ENCODE measurements at regions not wholly inside any gene's neighbourhood (a gene's known extent, or its start where the extent isn't known, plus 50 kb on each side); places are given as distances from the start of the nearest gene placed in this dataset.
A peak's percentile ranks its signal among the peaks of the same experiment; 100 is the strongest.

- TF ChIP-seq REST (IDR thresholded peaks at IDR 0.05) (peak; percentile 52), JUND (IDR thresholded peaks at IDR 0.05) (peak in 1 of 2 donors; percentile 44), RXRA (IDR thresholded peaks at IDR 0.05) (peak; percentile 87 to 89), SP1 (IDR thresholded peaks at IDR 0.05) (peak; percentile 85), EGR1 (IDR thresholded peaks at IDR 0.05; ENCODE audit: low read depth in 2 of 2) (no peak)
Measured at GRCh38 chr17:77312786-77313599, 172.2 kb downstream of the SEC14L1 start (continued).

GRCh38 chr17:77313831-77314230 lies 173.1 kb downstream of the SEC14L1 start:
- no peak for TF ChIP-seq MAX (IDR thresholded peaks at IDR 0.05)
- peak overlapping the region in 1 of 2 donors; percentile 14 for H3K27ac ChIP-seq (ENCODE audit: low read depth in 1 of 2, low read length in 2 of 2)
- H3K9ac ChIP-seq (ENCODE audit: low read depth in 1 of 2, low read length in 2 of 2): no peak overlapping the region
- no peak overlapping the region for H3K4me3 ChIP-seq (ENCODE audit: low read depth in 1 of 3, low read length in 3 of 3)
- H3K27me3 ChIP-seq (ENCODE audit: control insufficient read depth in 4 of 4, insufficient read depth in 4 of 4, low read length in 3 of 4): no peaks in the 10 kb centered on the region
- peaks cover 0 to 6% (median 4%) of the 10 kb centered on the region in 4 donors for H3K36me3 ChIP-seq (ENCODE audit: control insufficient read depth in 4 of 4, insufficient read depth in 3 of 4, low read depth in 1 of 4, low read length in 3 of 4)
- peaks cover 22 to 58% (median 53%) of the 10 kb centered on the region in 4 donors for H3K4me1 ChIP-seq (ENCODE audit: control insufficient read depth in 4 of 4, insufficient read depth in 4 of 4, low read length in 3 of 4)
- 89% methylated on average over 7 of the region's 7 CpGs for WGBS
- no peaks in the 10 kb centered on the region for H3K9me3 ChIP-seq (ENCODE audit: control insufficient read depth in 4 of 4, low read length in 3 of 4)
- no peak for DNase-seq (ENCODE audit: low spot score)

- Histone ChIP-seq H3K27ac (ENCODE audit: low read depth in 1 of 2, low read length in 2 of 2) (no peak overlapping the region), H3K9me3 (ENCODE audit: control insufficient read depth in 4 of 4, low read length in 3 of 4) (no peaks in the 10 kb centered on the region), H3K4me3 (ENCODE audit: low read depth in 1 of 3, low read length in 3 of 3) (no peak overlapping the region), H3K36me3 (ENCODE audit: control insufficient read depth in 4 of 4, insufficient read depth in 3 of 4, low read depth in 1 of 4, low read length in 3 of 4) (peaks cover 0 to 6% (median 4%) of the 10 kb centered on the region in 4 donors), H3K9ac (ENCODE audit: low read depth in 1 of 2, low read length in 2 of 2) (no peak overlapping the region), H3K27me3 (ENCODE audit: control insufficient read depth in 4 of 4, insufficient read depth in 4 of 4, low read length in 3 of 4) (no peaks in the 10 kb centered on the region), H3K4me1 (ENCODE audit: control insufficient read depth in 4 of 4, insufficient read depth in 4 of 4, low read length in 3 of 4) (peaks cover 23 to 61% (median 49%) of the 10 kb centered on the region in 4 donors)
- WGBS: 96% methylated on average over 11 of the region's 11 CpGs
- no peak for DNase-seq (ENCODE audit: low spot score)
- TF ChIP-seq FOXA2 (IDR thresholded peaks at IDR 0.05): no peak
Measured at GRCh38 chr17:77314601-77315000, 173.8 kb downstream of the SEC14L1 start.

- 98% methylated on average over 8 of the region's 8 CpGs for WGBS
- Histone ChIP-seq H3K27ac (ENCODE audit: low read depth in 1 of 2, low read length in 2 of 2) (peak overlapping the region in 1 of 2 donors; percentile 93), H3K9me3 (ENCODE audit: control insufficient read depth in 4 of 4, low read length in 3 of 4) (no peaks in the 10 kb centered on the region), H3K9ac (ENCODE audit: low read depth in 1 of 2, low read length in 2 of 2) (no peak overlapping the region), H3K4me3 (ENCODE audit: low read depth in 1 of 3, low read length in 3 of 3) (no peak overlapping the region), H3K27me3 (ENCODE audit: control insufficient read depth in 4 of 4, insufficient read depth in 4 of 4, low read length in 3 of 4) (no peaks in the 10 kb centered on the region), H3K36me3 (ENCODE audit: control insufficient read depth in 4 of 4, insufficient read depth in 3 of 4, low read depth in 1 of 4, low read length in 3 of 4) (peaks cover 0 to 6% (median 4%) of the 10 kb centered on the region in 4 donors), H3K4me1 (ENCODE audit: control insufficient read depth in 4 of 4, insufficient read depth in 4 of 4, low read length in 3 of 4) (peaks cover 23 to 61% (median 49%) of the 10 kb centered on the region in 4 donors)
- TF ChIP-seq MAX (IDR thresholded peaks at IDR 0.05) (no peak), HNF4G (IDR thresholded peaks at IDR 0.05) (no peak), ATF3 (IDR thresholded peaks at IDR 0.05) (no peak), RXRA (IDR thresholded peaks at IDR 0.05) (no peak)
- no peak for DNase-seq (ENCODE audit: low spot score)
Measured at GRCh38 chr17:77315010-77315409, 174.2 kb downstream of the SEC14L1 start.

All from liver (tissue), 7 donors.